Stimulated activated CD4-positive, alpha-beta T cell treated with anti-CD3 and anti-CD28 coated beads, Interleukin-1b, Interleukin-23, amount 100 ng/mL, for 24 hours (primary cell): ENCODE measurements at regions not wholly inside any gene's neighbourhood (a gene's known extent, or its start where the extent isn't known, plus 50 kb on each side); places are given as distances from the start of the nearest gene placed in this dataset.
"Not testable (repeated sequence)": the region's sequence is repeated elsewhere in the genome, so short reads cannot be mapped to it uniquely, and the experiment has no call there.

Experiments used
- DNase-seq, 4 experiments: peaks; one replicate each; pipeline ENCODE4 v3.0.0-alpha.2; 2020; ENCODE audit warnings: low read depth in 4 of 4, low spot score in 1 of 4

DNA sequence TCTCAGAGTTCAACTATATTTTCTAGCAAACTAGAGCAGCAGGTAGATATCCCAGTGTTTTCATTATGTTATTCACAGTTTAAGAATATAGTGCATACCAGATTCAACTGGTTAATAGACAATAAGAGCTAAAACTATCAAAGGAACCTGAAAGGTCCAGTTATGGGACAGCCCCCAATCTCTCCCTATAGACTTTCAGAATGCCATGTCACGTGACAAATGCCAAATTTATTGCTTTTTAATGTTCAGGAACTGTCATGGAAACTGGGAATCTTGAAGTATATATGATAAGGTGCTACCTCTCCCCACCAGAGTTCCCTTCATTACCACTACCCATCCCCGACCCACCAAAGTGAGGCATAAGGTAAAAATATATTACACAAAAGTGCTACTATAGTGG, 629.0 kb upstream of the SEMA6A start:
- DNase-seq, result no peak

DNA sequence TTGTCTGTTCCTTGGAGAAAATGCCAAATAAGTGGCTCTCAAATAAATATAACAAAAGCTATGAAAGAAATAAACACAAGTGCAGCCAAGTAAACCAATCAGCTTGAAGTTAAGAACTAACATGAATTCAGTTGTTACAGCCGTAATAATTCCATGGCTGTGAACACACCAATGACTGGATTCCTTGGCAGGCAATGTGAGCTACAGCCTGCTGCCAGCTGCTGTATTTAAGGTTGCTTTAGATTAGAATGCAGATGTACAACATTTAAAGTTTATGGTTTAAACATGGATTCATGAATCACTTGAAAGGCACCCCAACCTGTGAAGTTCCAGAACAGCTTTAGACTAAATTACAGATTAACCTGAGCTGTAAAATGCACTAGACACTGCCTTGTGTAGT, 626.4 kb upstream of the SEMA6A start:
- DNase-seq, result no peak

- DNase-seq, result no peak
Observed at GRCh38 chr5:117195076-117195475, 620.5 kb upstream of the SEMA6A start.

DNA sequence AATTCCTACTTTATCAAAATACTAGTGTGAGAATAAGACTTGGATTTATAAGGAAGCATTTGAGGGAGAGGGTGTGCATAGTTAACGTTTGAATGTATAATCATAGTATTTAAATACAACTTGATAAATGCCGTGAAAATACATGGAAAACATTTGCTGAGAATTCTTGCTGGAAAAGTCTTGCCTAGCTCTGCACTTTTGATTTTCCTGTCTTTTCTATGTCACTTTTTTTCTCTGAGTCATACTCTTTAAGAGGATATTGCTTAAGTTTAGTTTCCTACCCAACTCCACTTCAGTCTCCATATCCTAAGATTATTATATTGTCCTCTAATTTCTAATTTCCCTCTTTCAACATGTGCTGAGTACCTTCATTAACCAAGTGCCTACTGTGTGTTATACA, 616.6 kb upstream of the SEMA6A start:
- DNase-seq, result no peak

DNA sequence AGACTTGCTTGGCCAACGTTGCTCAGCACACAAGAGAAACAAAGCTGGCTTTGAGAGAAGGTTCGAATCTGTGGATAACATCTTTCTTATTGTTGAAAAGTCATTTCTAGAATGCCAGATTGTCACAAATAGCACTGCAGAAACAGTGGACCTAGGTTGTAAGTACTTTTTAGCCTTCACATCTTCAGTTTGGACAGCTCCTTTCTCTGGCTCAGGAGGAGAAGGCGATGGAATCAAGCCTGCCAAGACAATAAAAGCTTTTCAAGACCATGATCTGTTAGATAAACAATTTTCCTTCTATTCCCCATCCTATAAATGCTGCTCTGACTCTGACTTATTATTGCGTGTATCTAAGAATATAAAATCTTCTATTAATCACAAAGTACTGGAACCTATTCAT, 615.2 kb upstream of the SEMA6A start:
- no peak for DNase-seq

DNA sequence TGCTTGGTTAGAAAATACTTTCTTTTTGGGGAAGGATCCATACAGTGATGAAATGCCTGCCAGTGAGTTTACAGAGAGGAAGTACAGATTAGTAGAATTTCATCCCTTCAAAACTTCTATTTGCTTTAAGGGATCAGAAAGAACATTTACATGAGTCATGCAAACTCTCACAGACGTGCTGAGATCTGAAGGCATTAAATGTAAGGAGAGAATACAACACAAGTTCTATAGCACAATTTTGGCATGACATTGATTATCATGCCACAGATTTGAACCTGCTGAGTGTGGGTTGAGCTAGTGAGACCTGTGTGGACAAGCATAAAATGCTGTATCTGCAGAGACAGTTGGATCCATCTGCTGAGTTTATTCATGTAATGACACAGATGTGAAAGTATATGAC, 613.6 kb upstream of the SEMA6A start:
- no peak for DNase-seq

DNA sequence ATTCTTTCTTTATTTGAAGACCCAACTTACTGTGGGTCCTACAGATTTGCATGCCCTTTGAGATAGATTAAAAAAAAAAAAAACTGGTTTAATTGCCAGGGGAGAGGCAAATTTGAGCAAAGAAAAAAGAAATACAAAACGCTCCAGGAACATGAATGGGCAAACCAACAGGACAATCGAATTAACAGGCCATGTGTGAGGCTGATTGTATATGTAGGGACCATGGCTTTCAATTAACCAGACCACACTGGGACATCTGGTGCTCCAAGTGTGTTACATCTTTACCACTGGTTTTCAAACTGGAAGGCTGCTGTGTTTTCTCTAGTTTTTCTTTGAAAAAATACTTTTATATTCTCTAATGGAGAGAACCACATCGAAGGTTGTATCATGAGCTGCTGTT, 612.1 kb upstream of the SEMA6A start:
- no peak for DNase-seq

DNA sequence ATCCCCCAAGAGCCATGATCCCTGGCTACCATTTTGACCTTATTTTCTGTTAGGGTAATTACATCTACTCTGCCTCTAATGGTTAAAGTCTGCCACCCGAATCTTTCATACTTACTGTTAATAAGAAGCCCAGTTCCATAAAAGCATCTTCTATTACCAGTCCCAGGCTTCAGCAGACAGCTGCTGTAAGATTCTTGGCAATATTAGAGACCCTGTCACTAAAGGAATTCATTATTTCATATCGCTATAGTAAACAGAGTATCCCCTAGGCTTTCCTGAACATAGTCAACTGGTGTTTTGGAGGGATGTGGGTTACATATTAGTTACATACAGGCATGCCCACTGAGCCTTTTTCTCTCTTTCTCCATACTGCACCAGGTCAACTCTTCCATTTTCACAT, 608.7 kb upstream of the SEMA6A start:
- no peak for DNase-seq

GRCh38 chr5:117182104-117182503, 607.5 kb upstream of the SEMA6A start:
- no peak for DNase-seq

DNA sequence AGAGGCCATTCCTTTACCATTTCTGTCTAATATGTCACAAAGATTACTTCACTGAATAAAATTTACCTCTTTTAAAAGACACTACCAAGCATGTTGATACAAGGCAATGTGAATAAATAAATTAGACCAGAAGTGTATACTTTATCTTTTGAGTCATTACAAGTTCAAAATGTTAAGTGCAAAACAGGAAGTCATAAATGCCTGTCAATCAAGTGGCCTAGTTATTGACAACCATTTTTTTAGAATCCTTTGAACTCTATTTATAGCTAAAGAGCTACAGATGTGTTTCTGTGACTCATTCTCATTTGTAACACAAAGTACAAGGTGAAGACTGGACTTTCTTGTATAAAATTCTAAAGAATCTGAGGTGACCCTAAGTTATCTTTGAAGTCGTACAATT, 602.7 kb upstream of the SEMA6A start:
- no peak for DNase-seq

DNA sequence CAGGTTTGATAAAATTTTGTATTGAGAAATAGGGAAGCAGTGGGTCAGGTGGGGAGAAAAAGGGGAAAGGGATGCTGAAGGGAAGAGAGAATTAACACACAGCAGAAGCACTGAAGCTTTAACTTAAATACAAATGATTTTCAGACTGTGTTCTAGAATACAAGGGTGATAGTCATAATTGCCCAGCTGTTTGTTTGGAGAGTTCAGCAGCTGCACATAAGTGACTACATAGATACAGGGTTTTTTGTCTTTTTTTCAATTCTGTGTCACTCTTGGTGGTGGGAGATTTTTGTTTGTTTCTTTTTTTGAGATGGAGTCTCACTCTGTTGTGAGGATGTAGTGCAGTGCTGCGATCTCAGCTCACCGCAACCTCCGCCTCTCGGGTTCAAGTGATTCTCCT, 590.4 kb upstream of the SEMA6A start:
- DNase-seq, result no peak

- no peak for DNase-seq
Observed at GRCh38 chr5:117161718-117162335, 587.2 kb upstream of the SEMA6A start.

- DNase-seq, result no peak
Observed at GRCh38 chr5:117160391-117160790, 585.8 kb upstream of the SEMA6A start.

DNA sequence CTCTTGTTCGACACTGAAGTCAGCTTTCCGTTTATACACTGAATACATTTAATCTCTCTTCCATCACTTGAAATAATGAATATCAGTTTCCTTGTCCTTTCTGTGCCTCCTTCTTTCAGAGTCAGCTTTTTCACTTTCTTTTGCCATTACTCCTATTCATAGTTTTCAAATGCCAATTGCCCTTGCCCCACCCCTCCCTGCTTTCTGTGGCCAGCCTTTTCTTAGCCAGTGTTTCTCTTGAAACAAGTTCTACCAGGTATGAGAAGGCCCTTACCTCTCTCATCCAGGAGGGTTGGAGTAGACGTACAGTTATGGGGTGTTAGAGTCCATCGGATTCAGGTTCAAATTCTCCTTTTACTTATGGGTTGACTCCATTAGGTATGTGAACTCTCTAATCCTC, 574.7 kb upstream of the SEMA6A start:
- no peak for DNase-seq

DNA sequence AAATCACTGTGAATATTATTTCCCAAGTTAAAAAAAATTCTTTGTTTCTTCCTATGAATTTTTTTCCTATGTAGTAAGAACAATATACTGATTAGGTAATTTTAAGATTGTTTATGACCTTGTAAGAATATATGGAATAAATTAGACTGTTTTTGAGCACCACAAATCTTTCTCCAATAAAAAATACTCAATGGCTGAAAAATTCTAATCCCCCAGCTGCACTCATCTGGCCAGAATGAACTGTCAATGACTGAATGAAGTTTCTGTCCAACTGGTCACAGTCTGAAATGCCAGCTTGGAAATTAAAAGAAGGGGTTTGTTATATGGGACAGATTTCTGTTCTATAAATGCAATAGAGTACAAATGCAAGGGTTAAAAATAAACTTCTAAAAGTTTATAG, 569.5 kb upstream of the SEMA6A start:
- no peak for DNase-seq

DNA sequence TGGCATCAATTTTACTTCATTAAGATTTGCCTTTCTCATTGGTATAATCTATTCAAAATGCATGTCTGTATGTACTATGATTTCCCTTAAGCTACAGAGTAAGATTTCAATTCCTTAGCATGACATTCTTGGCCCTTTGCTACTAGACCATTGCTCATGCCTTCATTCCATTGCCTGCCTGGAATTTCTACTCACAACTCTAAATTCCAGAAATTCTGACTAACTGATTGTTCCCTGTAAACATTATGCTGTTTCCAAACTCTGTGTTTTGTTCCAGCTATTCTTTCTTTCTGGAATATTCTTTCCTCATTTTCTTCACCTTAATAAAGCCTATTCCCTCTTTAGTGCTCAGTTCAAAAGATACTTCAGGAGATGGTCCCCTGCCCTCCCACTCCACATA, 568.8 kb upstream of the SEMA6A start:
- no peak for DNase-seq

- DNase-seq, result no peak
Observed at GRCh38 chr5:117138523-117138922, 563.9 kb upstream of the SEMA6A start.

DNA sequence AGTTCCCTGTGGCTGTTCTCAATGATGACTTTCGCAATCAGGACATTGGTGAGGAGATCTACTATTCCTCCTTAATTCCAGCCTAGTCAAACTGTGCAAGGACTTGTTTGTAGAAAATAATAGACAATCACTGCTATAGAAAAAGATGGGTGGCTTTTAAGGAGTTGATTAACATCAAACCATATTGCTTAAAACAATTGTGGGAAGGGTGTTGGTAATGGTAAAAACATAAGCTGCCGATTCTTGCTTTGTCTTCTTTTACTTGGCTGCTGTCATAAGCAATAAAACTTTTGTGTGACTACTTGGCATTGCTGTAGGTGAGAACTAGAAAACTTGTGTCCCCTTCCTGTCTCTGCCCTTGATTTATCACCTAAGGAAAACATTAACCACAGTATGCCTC, 561.2 kb upstream of the SEMA6A start:
- DNase-seq, result no peak

DNA sequence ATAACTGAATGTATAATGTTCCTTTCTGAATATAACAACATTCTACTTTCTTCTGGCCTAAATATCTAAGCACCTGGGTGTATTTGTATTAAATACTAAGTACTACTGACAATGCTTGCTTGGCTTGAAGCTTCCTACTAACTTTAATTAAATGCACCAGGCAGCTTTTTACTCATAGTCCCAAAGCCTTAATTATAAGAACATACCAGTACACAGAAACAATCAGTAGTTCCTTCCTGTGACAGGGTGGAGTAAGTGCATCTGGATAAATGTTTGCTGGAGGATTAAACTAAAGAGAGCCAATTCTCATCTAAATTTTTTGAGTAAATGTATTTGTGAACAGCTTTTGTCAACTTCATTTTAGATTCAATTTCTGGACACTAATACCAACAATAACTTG, 558.6 kb upstream of the SEMA6A start:
- DNase-seq, result no peak

GRCh38 chr5:117131876-117132275, 557.3 kb upstream of the SEMA6A start:
- DNase-seq, result no peak

GRCh38 chr5:117131048-117131679, 556.5 kb upstream of the SEMA6A start:
- no peak for DNase-seq

DNA sequence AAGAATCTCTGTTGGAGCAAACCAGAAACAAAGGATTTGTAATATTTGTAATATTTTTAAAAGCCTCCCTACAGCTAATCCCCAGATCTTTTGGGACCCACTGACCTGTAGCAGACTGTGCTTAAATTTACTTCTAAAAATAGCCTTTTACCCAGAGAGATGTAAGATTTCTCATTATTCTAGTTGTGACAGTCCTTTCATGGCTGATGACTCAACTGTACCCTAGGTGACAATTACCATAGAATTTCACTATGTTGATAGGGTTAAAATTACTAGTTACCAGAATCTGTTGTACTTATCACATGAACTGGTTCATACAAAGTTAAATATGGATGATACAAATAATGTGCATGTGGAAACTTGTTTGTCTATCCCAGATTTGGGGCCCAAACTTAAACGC, 543.9 kb upstream of the SEMA6A start:
- no peak for DNase-seq

GRCh38 chr5:117117314-117117713, 542.7 kb upstream of the SEMA6A start:
- not testable (repeated sequence) for DNase-seq
